IMR-90 (cell line): ENCODE measurements at regions not wholly inside any gene's neighbourhood (a gene's known extent, or its start where the extent isn't known, plus 50 kb on each side); places are given as distances from the start of the nearest gene placed in this dataset.

Source experiments
- BHLHE40 ChIP-seq: fragments of 150-350 bp; IDR thresholded peaks from 2 replicates; pipeline ENCODE4 v1.6.1; 2016; ENCODE audit warnings: mild to moderate bottlenecking, low read depth, low read length
- CHD1 ChIP-seq: IDR thresholded peaks from 2 replicates; pipeline ENCODE4 v1.6.1; 2012; ENCODE audit warnings: low read depth, low read length, improper control_type of control experiment
- CTCF ChIP-seq: conservative IDR thresholded peaks from 2 replicates; pipeline ENCODE4 v1.5.1; 2012; ENCODE audit warnings: mild to moderate bottlenecking, low read depth, low read length, improper control_type of control experiment
- POLR2A ChIP-seq: IDR thresholded peaks from 2 replicates; pipeline ENCODE4 v1.6.1; 2012; ENCODE audit warnings: mild to moderate bottlenecking, low read depth, low read length
- RAD21 ChIP-seq: IDR thresholded peaks from 2 replicates; pipeline ENCODE4 v1.6.1; 2012; ENCODE audit warnings: low read length, improper control_type of control experiment
- USF2 ChIP-seq: fragments of 150-350 bp; IDR thresholded peaks from 2 replicates; pipeline ENCODE4 v1.6.1; 2017; ENCODE audit warnings: mild to moderate bottlenecking, antibody characterized with exemption, low read length, low read depth
- TF ChIP-seq, protein P1 (sequence below): fragments of 150-350 bp; IDR thresholded peaks from 2 replicates; pipeline ENCODE4 v1.6.1; 2016; ENCODE audit warnings: low read depth, mild to moderate bottlenecking, low read length, moderate library complexity, borderline replicate concordance

DNA sequence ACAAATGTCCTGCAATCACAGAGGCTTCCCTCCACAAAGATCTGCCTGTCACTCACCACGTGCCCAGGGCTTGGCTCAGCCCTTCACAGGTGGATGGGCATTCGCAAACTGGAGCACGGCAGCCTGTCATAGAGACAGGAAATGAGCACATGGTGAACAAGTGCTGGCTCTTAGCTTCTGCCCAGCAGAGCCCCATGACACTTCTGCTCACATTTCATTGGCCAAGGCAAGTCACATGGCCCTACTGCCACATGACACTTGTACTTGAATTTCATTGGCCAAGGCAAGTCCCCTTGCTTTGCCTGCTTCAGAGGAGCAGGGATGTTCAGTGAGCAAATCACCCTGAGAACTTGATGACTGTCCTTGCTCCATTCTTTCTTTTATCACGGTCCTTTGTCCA is 110.8 kb upstream of the PPP2R2D start:
- TF ChIP-seq BHLHE40 (no peak), POLR2A (no peak), CTCF (no peak), RAD21 (no peak), CHD1 (no peak), USF2 (no peak; the same call in 1 of the 2 replicates)
- TF ChIP-seq, protein P1, sequence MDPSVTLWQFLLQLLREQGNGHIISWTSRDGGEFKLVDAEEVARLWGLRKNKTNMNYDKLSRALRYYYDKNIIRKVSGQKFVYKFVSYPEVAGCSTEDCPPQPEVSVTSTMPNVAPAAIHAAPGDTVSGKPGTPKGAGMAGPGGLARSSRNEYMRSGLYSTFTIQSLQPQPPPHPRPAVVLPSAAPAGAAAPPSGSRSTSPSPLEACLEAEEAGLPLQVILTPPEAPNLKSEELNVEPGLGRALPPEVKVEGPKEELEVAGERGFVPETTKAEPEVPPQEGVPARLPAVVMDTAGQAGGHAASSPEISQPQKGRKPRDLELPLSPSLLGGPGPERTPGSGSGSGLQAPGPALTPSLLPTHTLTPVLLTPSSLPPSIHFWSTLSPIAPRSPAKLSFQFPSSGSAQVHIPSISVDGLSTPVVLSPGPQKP: no peak
